HG02973 (cell line): ENCODE measurements at regions not wholly inside any gene's neighbourhood (a gene's known extent, or its start where the extent isn't known, plus 50 kb on each side); places are given as distances from the start of the nearest gene placed in this dataset.

ENCODE experiments used
- ATAC-seq: cut with Tn5 transposase; IDR thresholded peaks from one replicate; pipeline ENCODE4 v1.9.1; 2021; ENCODE audit warnings: moderate library complexity; ENCODE audit not compliant: unreplicated experiment

DNA sequence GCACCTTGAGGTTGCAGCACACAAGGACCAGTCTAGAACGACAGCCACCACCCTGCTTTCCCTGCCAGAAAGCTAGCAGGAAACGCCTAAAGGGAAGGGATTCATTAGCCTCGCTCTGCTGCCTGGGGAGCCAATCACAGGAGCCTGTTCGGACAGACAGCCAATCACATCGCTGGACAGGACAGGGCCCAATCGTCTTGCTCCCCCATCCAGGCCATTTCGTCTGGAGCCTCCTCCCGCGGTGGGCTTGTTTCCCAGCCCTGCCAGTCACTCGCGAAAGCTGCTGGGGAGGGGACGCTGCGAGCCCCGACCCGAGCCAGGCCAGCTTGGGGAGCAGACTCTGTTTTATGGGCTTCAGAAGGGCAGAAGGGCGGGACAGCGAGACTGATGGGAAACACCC lies 79.8 kb upstream of the NCAM1 start:
- ATAC-seq: no peak

DNA sequence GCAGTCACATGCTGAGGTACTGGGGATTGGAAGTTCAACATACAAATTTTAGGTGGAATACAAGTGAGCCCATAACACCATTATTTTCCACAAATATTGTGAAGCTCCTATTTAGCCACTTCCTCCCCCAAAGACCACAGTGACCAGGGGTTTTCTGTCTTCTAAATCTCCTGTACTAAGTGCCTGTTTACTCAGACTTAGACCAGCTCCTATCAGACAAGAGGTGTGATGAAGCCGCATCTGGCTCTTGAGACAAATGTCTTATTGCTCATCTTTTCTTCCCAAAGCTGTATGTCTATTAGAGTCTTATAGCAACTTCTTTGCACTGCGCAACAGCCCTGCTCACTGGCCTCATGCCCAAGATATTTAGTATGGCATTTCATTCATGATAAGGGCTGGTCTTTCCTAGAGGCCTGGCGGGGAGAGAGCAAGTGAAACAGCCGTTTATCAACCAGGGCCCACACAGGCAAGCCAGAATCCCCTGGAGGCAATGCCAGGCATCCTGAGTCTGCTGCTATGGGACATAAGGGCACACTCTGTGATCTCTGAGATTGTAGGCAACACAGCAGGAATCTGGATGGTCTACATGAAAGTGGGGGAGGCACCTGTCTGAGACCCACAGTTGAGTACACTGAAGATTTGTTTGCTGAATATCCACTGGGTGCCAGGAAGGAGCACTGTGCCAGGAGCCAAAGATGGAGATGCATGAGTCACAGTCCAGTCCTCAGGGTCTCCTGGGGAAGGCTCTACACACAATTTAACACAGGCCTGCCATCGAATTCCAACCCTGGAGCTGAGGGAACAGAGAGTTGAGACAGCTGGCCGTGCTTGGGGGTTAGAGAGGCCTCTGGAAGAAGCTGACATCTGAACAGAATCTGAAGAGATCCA lies 78.5 kb upstream of the NCAM1 start:
- ATAC-seq: no peak

- ATAC-seq: no peak
Observed at GRCh38 chr11:112884012-112884767, 77.0 kb upstream of the NCAM1 start.

- ATAC-seq: no peak
Observed at GRCh38 chr11:112885744-112886433, 75.3 kb upstream of the NCAM1 start.

- no peak for ATAC-seq
Observed at GRCh38 chr11:112886434-112887370, 74.5 kb upstream of the NCAM1 start.

- no peak for ATAC-seq
Observed at GRCh38 chr11:112889446-112889845, 71.8 kb upstream of the NCAM1 start.

DNA sequence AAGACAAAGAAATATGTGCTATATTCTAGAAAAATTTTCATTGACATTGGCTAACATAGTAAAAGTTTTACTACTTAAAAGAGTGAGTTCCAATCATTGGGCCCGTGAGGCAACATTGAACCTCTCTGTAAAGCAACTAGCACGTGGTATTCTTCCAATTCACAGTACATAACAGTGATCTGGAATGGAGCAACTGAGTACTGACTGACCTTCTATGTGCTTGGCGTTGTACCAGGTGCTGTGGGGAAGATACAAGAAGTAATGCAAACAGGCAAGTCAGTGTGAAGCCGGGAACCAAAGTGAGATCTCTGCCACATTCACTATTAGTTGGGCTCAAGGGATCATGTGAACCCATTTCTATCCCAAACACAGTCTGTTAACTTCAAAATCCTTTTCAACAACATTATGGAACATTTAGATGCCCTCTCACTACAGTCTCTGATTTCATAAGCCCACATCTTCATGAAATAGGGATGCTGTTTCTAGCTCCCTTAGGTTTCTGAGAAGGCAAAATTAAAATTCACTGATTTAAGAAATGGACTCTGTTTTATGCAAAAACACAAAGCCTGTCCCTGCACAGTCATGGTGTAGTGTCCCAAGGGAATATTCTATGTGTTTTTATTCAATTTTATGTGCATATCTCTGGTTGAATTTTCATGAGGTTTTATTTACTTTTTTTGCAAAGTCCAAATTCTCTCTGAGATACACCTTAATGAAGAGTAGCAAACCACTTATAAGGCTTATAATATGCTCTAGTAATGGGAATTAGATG lies 61.8 kb upstream of the NCAM1 start:
- ATAC-seq: no peak

- ATAC-seq: no peak
Observed at GRCh38 chr11:112901924-112902323, 59.3 kb upstream of the NCAM1 start.

GRCh38 chr11:112902361-112903011 lies 58.7 kb upstream of the NCAM1 start:
- ATAC-seq: no peak

DNA sequence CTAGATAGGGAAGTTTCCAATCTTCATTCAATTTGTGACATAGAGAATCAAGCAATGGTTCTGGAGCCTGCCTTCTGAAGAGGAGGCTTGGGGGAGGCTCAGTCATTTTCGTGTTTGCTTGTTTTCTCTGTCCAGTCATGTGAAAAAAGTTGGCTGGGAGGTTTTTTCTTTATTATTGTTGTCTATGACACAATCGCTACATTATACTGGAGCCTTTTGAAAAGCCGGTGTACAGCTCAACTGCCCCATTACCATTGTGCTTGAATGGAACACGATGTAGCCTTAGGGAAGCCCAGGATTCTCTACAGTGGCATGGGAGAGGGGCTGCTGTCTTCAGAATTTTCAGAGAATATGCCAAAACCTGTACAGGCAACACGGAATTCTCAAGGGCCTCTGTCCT lies 57.9 kb upstream of the NCAM1 start:
- no peak for ATAC-seq

GRCh38 chr11:112911124-112911523 lies 50.1 kb upstream of the NCAM1 start:
- no peak for ATAC-seq
